Progenitor cell of endocrine pancreas (in vitro differentiated cells): ENCODE measurements at regions not wholly inside any gene's neighbourhood (a gene's known extent, or its start where the extent isn't known, plus 50 kb on each side); places are given as distances from the start of the nearest gene placed in this dataset.

Source experiments
- DNase-seq: peaks from one replicate; pipeline ENCODE4 v3.0.0; 2021; ENCODE audit warnings: low spot score; ENCODE audit not compliant: unreplicated experiment
- H3K27ac Mint-ChIP-seq: 2 replicates; pipeline ENCODE4 v1.8.0; 2021; ENCODE audit warnings: mild to moderate bottlenecking, moderate library complexity, mixed read lengths
- H3K27me3 Mint-ChIP-seq: 2 replicates; pipeline ENCODE4 v1.8.0; 2021; ENCODE audit warnings: mixed read lengths
- H3K36me3 Mint-ChIP-seq: 2 replicates; pipeline ENCODE4 v1.8.0; 2022; ENCODE audit warnings: mixed read lengths; ENCODE audit not compliant: insufficient read depth
- H3K4me1 Mint-ChIP-seq: 2 replicates; pipeline ENCODE4 v1.8.0; 2021; ENCODE audit warnings: low read depth, mixed read lengths
- H3K4me3 Mint-ChIP-seq: 2 replicates; pipeline ENCODE4 v1.8.0; 2021; ENCODE audit warnings: low read depth, mild to moderate bottlenecking, moderate library complexity, mixed read lengths
- H3K9me3 Mint-ChIP-seq: 2 replicates; pipeline ENCODE4 v1.8.0; 2021; ENCODE audit warnings: low read depth, mixed read lengths
- CTCF ChIP-seq: fragments of 200-600 bp; sonication (generic); IDR thresholded peaks from one replicate; pipeline ENCODE4 v1.5.0; 2021; ENCODE audit warnings: antibody characterized with exemption, mild to moderate bottlenecking; ENCODE audit not compliant: unreplicated experiment

GRCh38 chr13:85197431-85197830, 601.8 kb downstream of the SLITRK6 start:
- no peak for TF ChIP-seq CTCF
- no peaks in the 10 kb centered on the region for H3K27me3 Mint-ChIP-seq
- H3K36me3 Mint-ChIP-seq, result no peaks in the 10 kb centered on the region
- H3K27ac Mint-ChIP-seq, result no peak overlapping the region
- H3K9me3 Mint-ChIP-seq, result peaks cover 8% of the 10 kb centered on the region
- no peak for DNase-seq
- peaks cover 3% of the 10 kb centered on the region for H3K4me1 Mint-ChIP-seq
- H3K4me3 Mint-ChIP-seq, result no peak overlapping the region

GRCh38 chr13:85194482-85194881, 604.7 kb downstream of the SLITRK6 start:
- DNase-seq, result no peak
- H3K27ac Mint-ChIP-seq, result no peak overlapping the region
- no peak overlapping the region for H3K4me3 Mint-ChIP-seq
- H3K9me3 Mint-ChIP-seq, result peaks cover 2% of the 10 kb centered on the region
- no peak for TF ChIP-seq CTCF
- H3K36me3 Mint-ChIP-seq, result no peaks in the 10 kb centered on the region
- no peaks in the 10 kb centered on the region for H3K27me3 Mint-ChIP-seq
- peaks cover 3% of the 10 kb centered on the region for H3K4me1 Mint-ChIP-seq

GRCh38 chr13:85191996-85192718, 607.1 kb downstream of the SLITRK6 start:
- Mint-ChIP-seq H3K4me3 (no peak overlapping the region), H3K27me3 (no peaks in the 10 kb centered on the region), H3K27ac (no peak overlapping the region), H3K4me1 (peaks cover 3% of the 10 kb centered on the region), H3K9me3 (peaks cover 2% of the 10 kb centered on the region), H3K36me3 (no peaks in the 10 kb centered on the region)
- DNase-seq, result no peak
- no peak for TF ChIP-seq CTCF

DNA sequence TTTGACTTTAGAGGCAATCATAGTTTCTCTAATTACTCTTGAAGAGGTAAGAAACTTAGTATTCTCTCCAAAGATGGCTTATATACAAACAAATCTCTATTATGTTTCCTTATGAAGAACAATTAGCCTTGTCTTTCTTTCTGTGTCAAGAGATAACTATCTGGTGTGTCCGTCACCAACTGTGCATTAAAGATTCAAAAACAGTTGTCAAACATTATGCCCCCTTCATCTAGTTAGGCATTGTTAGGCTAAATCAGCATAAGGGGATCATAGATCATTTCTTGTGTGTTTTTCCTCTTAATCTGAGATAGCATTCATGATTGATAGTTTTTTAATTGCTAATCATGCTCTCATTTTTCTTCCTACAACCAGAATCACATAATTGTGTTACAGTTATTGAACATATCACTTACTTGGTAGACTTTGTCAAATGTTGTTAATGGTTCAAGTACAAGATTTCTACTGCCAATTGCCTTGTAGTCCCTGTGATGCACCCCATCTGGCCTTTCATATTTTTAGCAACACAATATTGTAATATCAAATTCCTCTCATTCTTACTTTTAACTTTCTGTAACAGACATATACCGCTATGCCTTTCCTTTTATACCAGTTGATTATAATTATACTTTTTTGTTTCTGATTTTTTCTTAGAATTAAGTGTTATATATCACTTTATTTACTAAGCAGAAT, 612.7 kb downstream of the SLITRK6 start:
- Mint-ChIP-seq H3K9me3 (peaks cover 16% of the 10 kb centered on the region), H3K36me3 (no peaks in the 10 kb centered on the region), H3K27ac (no peak overlapping the region), H3K27me3 (no peaks in the 10 kb centered on the region), H3K4me1 (peaks cover 1% of the 10 kb centered on the region), H3K4me3 (no peak overlapping the region)
- TF ChIP-seq CTCF, result no peak
- DNase-seq, result no peak

DNA sequence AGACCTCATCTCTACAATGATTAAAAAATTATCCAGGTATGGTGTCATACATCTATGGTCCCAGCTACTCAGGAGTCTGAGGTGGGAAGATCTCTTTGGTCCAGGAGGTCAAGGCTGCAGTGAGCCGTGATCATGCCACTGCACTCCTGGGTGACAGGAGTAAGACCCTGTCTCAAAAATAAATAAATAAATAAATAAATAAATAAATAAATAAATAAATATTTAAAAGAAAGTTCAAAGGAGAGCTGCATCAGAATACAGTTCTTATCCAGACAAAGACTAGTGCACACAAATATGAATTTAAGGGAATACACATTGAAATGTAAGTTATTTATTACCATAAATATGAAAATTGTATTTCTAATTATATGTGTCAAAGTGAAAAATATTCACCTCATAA, 624.9 kb downstream of the SLITRK6 start:
- Mint-ChIP-seq H3K4me1 (no peaks in the 10 kb centered on the region), H3K4me3 (no peak overlapping the region), H3K27me3 (no peaks in the 10 kb centered on the region), H3K9me3 (peaks cover 3% of the 10 kb centered on the region), H3K27ac (no peak overlapping the region), H3K36me3 (no peaks in the 10 kb centered on the region)
- no peak for TF ChIP-seq CTCF
- DNase-seq, result no peak
